Activated naive CD4-positive, alpha-beta T cell treated with anti-CD3 and anti-CD28 coated beads for 36 hours (primary cell): ENCODE measurements at regions not wholly inside any gene's neighbourhood (a gene's known extent, or its start where the extent isn't known, plus 50 kb on each side); places are given as distances from the start of the nearest gene placed in this dataset.

ENCODE experiments used
- CTCF ChIA-PET: fragments of 350-600 bp; sonication (Branson Sonifier 250); formaldehyde crosslinking; loops from one replicate; lab custom pipeline; 2021; ENCODE audit warnings: antibody characterized with exemption; lab: Charles Lee
- DNase-seq: peaks from one replicate; pipeline ENCODE4 v3.0.0-alpha.2; 2020
- H3K27ac Mint-ChIP-seq: one replicate; pipeline ENCODE4 v1.8.0; 2021; ENCODE audit warnings: mild to moderate bottlenecking, mixed read lengths
- H3K27me3 Mint-ChIP-seq: one replicate; pipeline ENCODE4 v1.8.0; 2021; ENCODE audit warnings: low read depth, mixed read lengths
- H3K36me3 Mint-ChIP-seq: one replicate; pipeline ENCODE4 v1.8.0; 2021; ENCODE audit warnings: low read depth, mixed read lengths
- H3K4me1 Mint-ChIP-seq: one replicate; pipeline ENCODE4 v1.8.0; 2021; ENCODE audit warnings: low read depth, mixed read lengths
- H3K4me3 Mint-ChIP-seq: one replicate; pipeline ENCODE4 v1.8.0; 2021; ENCODE audit warnings: mild to moderate bottlenecking, moderate library complexity, mixed read lengths
- H3K9me3 Mint-ChIP-seq: one replicate; pipeline ENCODE4 v1.8.0; 2021; ENCODE audit warnings: mixed read lengths
- intact Hi-C: fragments of 100-400 bp; cut with micrococcal nuclease; formaldehyde crosslinking; loops from one replicate; pipeline ENCODE4 v1.15.1; 2023

GRCh38 chr4:151888367-151888866, 127.6 kb upstream of the GATB start:
- Mint-ChIP-seq H3K4me3 (no peak overlapping the region), H3K27me3 (no peaks in the 10 kb centered on the region), H3K9me3 (peaks cover 4% of the 10 kb centered on the region), H3K27ac (peak overlapping the region; percentile 47), H3K36me3 (no peaks in the 10 kb centered on the region), H3K4me1 (peaks cover 9% of the 10 kb centered on the region)
- intact Hi-C loops: loop anchor here (1.0 to 10.0 kb wide), 3 partner anchors 212 to 1356 kb away; partner anchors contain the start of gene FBXW7
- CTCF ChIA-PET: no interaction called here
- peak; percentile 56 for DNase-seq

GRCh38 chr4:151887816-151888180, 127.0 kb upstream of the GATB start:
- CTCF ChIA-PET: interaction anchor here (0.6 kb wide), 1 partner anchor 483 kb away, joined by 4 read pairs; no protein-coding TSS in a partner anchor
- no peaks in the 10 kb centered on the region for H3K36me3 Mint-ChIP-seq
- peaks cover 4% of the 10 kb centered on the region for H3K9me3 Mint-ChIP-seq
- H3K27ac Mint-ChIP-seq: peak overlapping the region; percentile 28
- no peak overlapping the region for H3K4me3 Mint-ChIP-seq
- peaks cover 15% of the 10 kb centered on the region for H3K4me1 Mint-ChIP-seq
- H3K27me3 Mint-ChIP-seq: no peaks in the 10 kb centered on the region
- intact Hi-C loops: loop anchor here (1.0 to 10.0 kb wide), 3 partner anchors 213 to 1357 kb away; partner anchors contain the start of gene FBXW7
- DNase-seq: no peak

- intact Hi-C loops: loop anchor here (10.0 kb wide), 2 partner anchors 648 to 1358 kb away; partner anchors contain the start of gene FBXW7
- peaks cover 4% of the 10 kb centered on the region for H3K9me3 Mint-ChIP-seq
- CTCF ChIA-PET: interaction anchor here (0.6 kb wide), 1 partner anchor 482 kb away, joined by 4 read pairs; no protein-coding TSS in a partner anchor
- DNase-seq: peak; percentile 14
- H3K36me3 Mint-ChIP-seq: no peaks in the 10 kb centered on the region
- H3K27ac Mint-ChIP-seq: peak overlapping the region; percentile 28
- no peak overlapping the region for H3K4me3 Mint-ChIP-seq
- H3K27me3 Mint-ChIP-seq: no peaks in the 10 kb centered on the region
- H3K4me1 Mint-ChIP-seq: peaks cover 21% of the 10 kb centered on the region
Observed at GRCh38 chr4:151887031-151887815, 126.4 kb upstream of the GATB start.

GRCh38 chr4:151885123-151885522, 124.3 kb upstream of the GATB start:
- Mint-ChIP-seq H3K4me1 (peaks cover 35% of the 10 kb centered on the region), H3K4me3 (no peak overlapping the region), H3K36me3 (no peaks in the 10 kb centered on the region), H3K27me3 (no peaks in the 10 kb centered on the region), H3K9me3 (peaks cover 4% of the 10 kb centered on the region), H3K27ac (no peak overlapping the region)
- DNase-seq: no peak
- CTCF ChIA-PET: interaction anchor here (0.7 to 0.9 kb wide), 2 partner anchors 9 to 28 kb away, joined by 3 to 4 read pairs; no protein-coding TSS in a partner anchor
- intact Hi-C loops: loop anchor here (10.0 kb wide), 2 partner anchors 650 to 1360 kb away; partner anchors contain the start of gene FBXW7

- CTCF ChIA-PET: no interaction called here
- Mint-ChIP-seq H3K36me3 (no peaks in the 10 kb centered on the region), H3K4me1 (peaks cover 35% of the 10 kb centered on the region), H3K27ac (no peak overlapping the region), H3K27me3 (no peaks in the 10 kb centered on the region), H3K4me3 (no peak overlapping the region), H3K9me3 (peaks cover 4% of the 10 kb centered on the region)
- no peak for DNase-seq
- intact Hi-C loops: loop anchor here (2.0 to 10.0 kb wide), 7 partner anchors 131 to 1361 kb away; partner anchors contain the start of genes FBXW7 and FHIP1A
Observed at GRCh38 chr4:151883747-151884146, 122.9 kb upstream of the GATB start.

GRCh38 chr4:151882072-151882803, 121.4 kb upstream of the GATB start:
- Mint-ChIP-seq H3K9me3 (peaks cover 4% of the 10 kb centered on the region), H3K4me1 (peaks cover 35% of the 10 kb centered on the region), H3K4me3 (peak overlapping the region; percentile 26), H3K27ac (peak overlapping the region; percentile 88), H3K36me3 (no peaks in the 10 kb centered on the region), H3K27me3 (no peaks in the 10 kb centered on the region)
- peak; percentile 14 for DNase-seq
- CTCF ChIA-PET: no interaction called here
- intact Hi-C loops: loop anchor here (1.0 to 10.0 kb wide), 10 partner anchors 49 to 1363 kb away; partner anchors contain the start of genes FBXW7, FHIP1A, GATB and RPS3A

GRCh38 chr4:151879705-151880445, 119.1 kb upstream of the GATB start:
- Mint-ChIP-seq H3K27ac (no peak overlapping the region), H3K4me1 (peaks cover 41% of the 10 kb centered on the region), H3K36me3 (no peaks in the 10 kb centered on the region), H3K27me3 (no peaks in the 10 kb centered on the region), H3K4me3 (no peak overlapping the region), H3K9me3 (no peaks in the 10 kb centered on the region)
- DNase-seq: no peak
- intact Hi-C loops: loop anchor here (5.0 to 10.0 kb wide), 4 partner anchors 473 to 1365 kb away; partner anchors contain the start of genes FBXW7 and FHIP1A
- CTCF ChIA-PET: interaction anchor here (0.6 kb wide), 1 partner anchor 77 kb away, joined by 8 read pairs; no protein-coding TSS in a partner anchor

GRCh38 chr4:151876381-151876988, 115.7 kb upstream of the GATB start:
- no peak overlapping the region for H3K27ac Mint-ChIP-seq
- CTCF ChIA-PET: interaction anchor here (0.6 to 1.7 kb wide), 2 partner anchors 9 to 10 kb away, joined by 4 to 6 read pairs; no protein-coding TSS in a partner anchor
- H3K36me3 Mint-ChIP-seq: no peaks in the 10 kb centered on the region
- no peaks in the 10 kb centered on the region for H3K27me3 Mint-ChIP-seq
- H3K4me1 Mint-ChIP-seq: peaks cover 13% of the 10 kb centered on the region
- intact Hi-C loops: no loop called here
- H3K4me3 Mint-ChIP-seq: no peak overlapping the region
- H3K9me3 Mint-ChIP-seq: peaks cover 2% of the 10 kb centered on the region
- DNase-seq: no peak

GRCh38 chr4:151874328-151874727, 113.5 kb upstream of the GATB start:
- no peak overlapping the region for H3K4me3 Mint-ChIP-seq
- intact Hi-C loops: no loop called here

GRCh38 chr4:151866592-151866918, 105.7 kb upstream of the GATB start:
- no peak overlapping the region for H3K27ac Mint-ChIP-seq
- no peak overlapping the region for H3K4me3 Mint-ChIP-seq
- H3K27me3 Mint-ChIP-seq: peaks cover 4% of the 10 kb centered on the region
- peaks cover 5% of the 10 kb centered on the region for H3K9me3 Mint-ChIP-seq
- peaks cover 12% of the 10 kb centered on the region for H3K4me1 Mint-ChIP-seq
- H3K36me3 Mint-ChIP-seq: no peaks in the 10 kb centered on the region
- CTCF ChIA-PET: no interaction called here
- intact Hi-C loops: no loop called here
- DNase-seq: no peak

More at GRCh38 chr4:151874328-151874727, 113.5 kb upstream of the GATB start:
- Mint-ChIP-seq H3K9me3 (peaks cover 2% of the 10 kb centered on the region), H3K27ac (no peak overlapping the region), H3K27me3 (no peaks in the 10 kb centered on the region), H3K4me1 (peaks cover 7% of the 10 kb centered on the region), H3K36me3 (no peaks in the 10 kb centered on the region)
- DNase-seq: no peak
- CTCF ChIA-PET: interaction anchor here (0.6 kb wide), 1 partner anchor 35 kb away, joined by 3 read pairs; no protein-coding TSS in a partner anchor
